ENCODE measurements at regions not wholly inside any gene's neighbourhood (a gene's known extent, or its start where the extent isn't known, plus 50 kb on each side); places are given as distances from the start of the nearest gene placed in this dataset.

GRCh38 chr11:79720115-79720514 is 279.3 kb upstream of the TENM4 start:
- no peak overlapping the region for H4K8ac ChIP-seq (ENCODE audit: low read depth in 2 of 2, low read length in 2 of 2)
- CTCF ChIA-PET = interaction anchor here (0.5 kb wide), 1 partner anchor 349 kb away, joined by 3 read pairs; no protein-coding TSS in a partner anchor

More at GRCh38 chr11:79720115-79720514, 279.3 kb upstream of the TENM4 start:
- TF ChIP-seq SMC3 (IDR thresholded peaks at IDR 0.05; ENCODE audit: low read depth, low read length) (no peak), BHLHE40 (IDR thresholded peaks at IDR 0.05; ENCODE audit: low read depth, low read length) (no peak), FOS (IDR thresholded peaks at IDR 0.05; ENCODE audit: low read depth, low read length) (no peak), ELK1 (IDR thresholded peaks at IDR 0.05; ENCODE audit: borderline replicate concordance, low read depth, low read length) (no peak), RCOR1 (IDR thresholded peaks at IDR 0.05; ENCODE audit: insufficient replicate concordance, low read length) (no peak), MXI1 (IDR thresholded peaks at IDR 0.05; ENCODE audit: borderline replicate concordance, low read depth, low read length) (no peak), CEBPB (IDR thresholded peaks at IDR 0.05; ENCODE audit: low read depth, low read length) (no peak)
- Histone ChIP-seq H3K23ac (ENCODE audit: low read depth, low read length) (no peak overlapping the region), H4K5ac (ENCODE audit: low read depth, low read length) (no peak overlapping the region), H2AK5ac (ENCODE audit: low read depth, low read length) (no peak overlapping the region), H3K4me3 (ENCODE audit: insufficient read depth, low read depth, low read length) (no peak overlapping the region), H2AK9ac (replicated peaks; ENCODE audit: low read depth, low read length, poor library complexity) (no peak overlapping the region), H3K4me1 (ENCODE audit: control insufficient read depth, insufficient read depth, low read length) (no peaks in the 10 kb centered on the region), H3K27me3 (ENCODE audit: control insufficient read depth, insufficient read depth, low read length) (no peaks in the 10 kb centered on the region), H3K4me2 (ENCODE audit: low read depth, low read length) (no peak overlapping the region), H4K91ac (ENCODE audit: insufficient read depth, low read depth, low read length) (no peak overlapping the region), H2BK120ac (ENCODE audit: low read depth, low read length) (no peak overlapping the region), H3K79me1 (ENCODE audit: low read depth in 1 of 2, low read length in 2 of 2) (no peaks in the 10 kb centered on the region), H2BK15ac (ENCODE audit: low read depth, low read length) (no peak overlapping the region), H3K56ac (ENCODE audit: extremely low read depth, insufficient read depth, low read length) (no peak overlapping the region), H3K9me3 (ENCODE audit: control insufficient read depth, insufficient read depth, low read length) (no peaks in the 10 kb centered on the region), H2AFZ (replicated peaks; ENCODE audit: low read length, poor library complexity) (no peak overlapping the region), H3K27ac (ENCODE audit: insufficient read depth, low read length) (no peak overlapping the region), H3K9ac (ENCODE audit: low read depth, low read length) (no peak overlapping the region), H2BK20ac (ENCODE audit: low read depth, low read length) (no peak overlapping the region), H3K9me1 (ENCODE audit: insufficient read depth, low read length) (no peaks in the 10 kb centered on the region), H3K18ac (ENCODE audit: low read depth, low read length) (no peak overlapping the region), H3K4ac (ENCODE audit: low read depth, low read length) (no peak overlapping the region), H4K20me1 (ENCODE audit: insufficient read depth, low read length) (no peaks in the 10 kb centered on the region), H3K36me3 (ENCODE audit: control insufficient read depth, insufficient read depth, low read length) (no peaks in the 10 kb centered on the region), H3K14ac (replicated peaks; ENCODE audit: low read depth, low read length) (no peak overlapping the region), H2BK5ac (ENCODE audit: low read depth, low read length, poor library complexity, severe bottlenecking) (no peak overlapping the region)
- WGBS, 2 experiments (ENCODE audit: extremely low coverage in 2 of 2, insufficient read length in 1 of 2) = no CpG with 5 or more reads among the region's 2 CpGs
- in situ Hi-C loops (cut with MboI; ENCODE audit: low sequenced_read_pairs) (no loop called here), dilution Hi-C loops (cut with HindIII; ENCODE audit: low sequenced_read_pairs, unreplicated experiment) (no loop called here), intact Hi-C loops (cut with micrococcal nuclease) (no loop called here)
- DNase-seq (no peak), ATAC-seq (ENCODE audit: low read depth) (no peak)
- POLR2A ChIA-PET (ENCODE audit: unreplicated experiment) = no interaction called here
- no TSS peak for BruUV-seq (replicated peaks)
